ENCODE measurements at regions not wholly inside any gene's neighbourhood (a gene's known extent, or its start where the extent isn't known, plus 50 kb on each side); places are given as distances from the start of the nearest gene placed in this dataset.

DNA sequence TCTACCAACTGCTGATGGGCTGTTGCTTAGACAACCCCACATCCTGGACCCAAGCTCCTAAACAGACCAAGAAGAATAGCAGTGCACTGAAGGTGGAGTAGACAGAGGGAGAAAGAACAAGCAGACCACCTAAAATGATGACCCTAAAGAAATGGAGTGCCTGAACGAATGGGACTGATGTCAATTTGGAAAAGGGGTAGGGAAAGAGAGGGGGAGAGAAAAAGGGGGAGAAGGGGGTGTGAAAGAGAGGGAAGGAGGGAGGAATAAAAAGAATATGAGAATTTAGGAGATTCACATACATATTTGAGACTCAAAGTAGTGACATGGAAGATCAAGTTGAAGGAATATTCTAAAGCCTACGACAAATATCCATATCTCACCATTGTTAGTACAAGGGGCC is 144.4 kb upstream of the DUSP10 start:
- no peak for DNase-seq (ENCODE audit: low read depth, low spot score)
- no peak for TF ChIP-seq SUZ12 (IDR thresholded peaks at IDR 0.05; ENCODE audit: extremely low read depth, insufficient read depth, insufficient read length)
- TF ChIP-seq ZNF274 (IDR thresholded peaks at IDR 0.05; ENCODE audit: low read depth, low read length) = no peak
- no peak for TF ChIP-seq YY1 (IDR thresholded peaks at IDR 0.05; ENCODE audit: insufficient read depth, insufficient read length)
- peaks cover 3% of the 10 kb centered on the region for H3K4me1 ChIP-seq (ENCODE audit: insufficient read depth, insufficient read length)

DNA sequence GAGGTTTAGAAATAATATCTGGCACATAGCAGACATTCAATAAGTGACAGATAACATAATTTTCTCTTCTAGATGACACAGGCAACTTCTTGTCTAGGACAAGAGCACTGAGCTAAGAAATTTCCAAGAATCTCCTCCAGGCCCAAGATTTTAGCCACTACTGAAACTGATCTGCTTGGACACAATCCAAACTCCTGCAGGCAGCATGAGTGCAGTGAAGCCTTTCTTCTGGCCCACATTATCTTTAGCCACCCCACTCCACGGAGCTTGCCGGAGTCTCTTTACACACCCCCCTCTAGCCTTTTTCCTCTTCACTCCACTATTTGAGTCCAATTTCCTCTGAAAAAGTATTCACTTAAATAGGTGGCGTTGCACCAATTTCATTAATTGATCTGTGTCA is 142.9 kb upstream of the DUSP10 start:
- Histone ChIP-seq H3K27me3 (ENCODE audit: insufficient read depth, insufficient read length) (no peaks in the 10 kb centered on the region), H3K9me3 (ENCODE audit: insufficient read depth, low read length) (no peaks in the 10 kb centered on the region), H3K9ac (ENCODE audit: insufficient read length, low read depth) (no peak overlapping the region), H3K36me3 (ENCODE audit: insufficient read depth, insufficient read length, low read length) (no peaks in the 10 kb centered on the region), H3K4me1 (ENCODE audit: insufficient read depth, insufficient read length) (peaks cover 3% of the 10 kb centered on the region), H3K4me3 (ENCODE audit: insufficient read length, low read depth) (no peak overlapping the region)
- TF ChIP-seq ZNF274 (IDR thresholded peaks at IDR 0.05; ENCODE audit: low read depth, low read length) = no peak
- TF ChIP-seq SUZ12 (IDR thresholded peaks at IDR 0.05; ENCODE audit: extremely low read depth, insufficient read depth, insufficient read length) = no peak
- TF ChIP-seq YY1 (IDR thresholded peaks at IDR 0.05; ENCODE audit: insufficient read depth, insufficient read length) = no peak
- DNase-seq (ENCODE audit: low read depth, low spot score) = no peak

More for the DNA sequence above, 144.4 kb upstream of the DUSP10 start:
- no peak overlapping the region for H3K4me3 ChIP-seq (ENCODE audit: insufficient read length, low read depth)
- H3K9me3 ChIP-seq (ENCODE audit: insufficient read depth, low read length) = no peaks in the 10 kb centered on the region
- no peaks in the 10 kb centered on the region for H3K36me3 ChIP-seq (ENCODE audit: insufficient read depth, insufficient read length, low read length)
- no peak overlapping the region for H3K9ac ChIP-seq (ENCODE audit: insufficient read length, low read depth)
- no peaks in the 10 kb centered on the region for H3K27me3 ChIP-seq (ENCODE audit: insufficient read depth, insufficient read length)

DNA sequence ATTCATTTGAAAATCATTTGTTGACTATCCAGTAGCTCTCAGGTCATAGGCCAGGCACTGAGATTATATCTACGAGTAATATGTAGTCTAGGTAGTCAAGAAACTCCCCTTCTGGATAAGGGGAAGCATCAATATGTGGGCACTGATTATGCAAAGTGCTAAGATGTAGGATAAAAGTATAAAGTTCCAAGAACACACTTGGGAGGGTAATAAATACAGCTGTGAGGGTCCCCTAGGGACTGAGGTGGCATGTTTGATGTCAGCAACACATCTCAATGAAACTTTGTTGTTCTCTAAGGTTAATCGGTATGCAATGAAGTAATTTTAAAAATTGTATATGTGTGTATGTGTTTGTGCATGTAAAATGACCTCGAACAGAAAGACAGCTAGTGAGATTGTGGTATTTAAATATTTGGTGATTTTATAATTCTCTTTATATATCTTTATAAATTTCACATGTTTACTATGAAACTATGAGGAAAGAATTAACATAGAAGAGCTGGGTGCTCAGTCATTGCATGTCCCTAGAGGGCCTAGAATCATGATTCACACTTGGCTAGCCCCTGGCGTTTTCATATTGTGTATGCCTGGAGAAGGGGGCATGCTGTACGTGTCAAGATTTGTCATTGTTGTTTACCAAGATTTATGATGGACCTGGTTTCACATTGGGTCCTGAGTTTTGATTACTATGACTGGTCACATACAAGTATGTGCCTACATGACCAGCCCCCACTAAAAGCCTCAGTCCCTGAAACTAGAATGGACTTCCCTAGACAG is 140.1 kb upstream of the DUSP10 start:
- Histone ChIP-seq H3K27me3 (ENCODE audit: insufficient read depth, insufficient read length) (no peaks in the 10 kb centered on the region), H3K9ac (ENCODE audit: insufficient read length, low read depth) (no peak overlapping the region), H3K36me3 (ENCODE audit: insufficient read depth, insufficient read length, low read length) (no peaks in the 10 kb centered on the region), H3K9me3 (ENCODE audit: insufficient read depth, low read length) (no peaks in the 10 kb centered on the region), H3K4me3 (ENCODE audit: insufficient read length, low read depth) (no peak overlapping the region), H3K4me1 (ENCODE audit: insufficient read depth, insufficient read length) (peaks cover under 1% of the 10 kb centered on the region)
- no peak for DNase-seq (ENCODE audit: low read depth, low spot score)
- TF ChIP-seq YY1 (IDR thresholded peaks at IDR 0.05; ENCODE audit: insufficient read depth, insufficient read length) (no peak), ZNF274 (IDR thresholded peaks at IDR 0.05; ENCODE audit: low read depth, low read length) (no peak), SUZ12 (IDR thresholded peaks at IDR 0.05; ENCODE audit: extremely low read depth, insufficient read depth, insufficient read length) (no peak)

DNA sequence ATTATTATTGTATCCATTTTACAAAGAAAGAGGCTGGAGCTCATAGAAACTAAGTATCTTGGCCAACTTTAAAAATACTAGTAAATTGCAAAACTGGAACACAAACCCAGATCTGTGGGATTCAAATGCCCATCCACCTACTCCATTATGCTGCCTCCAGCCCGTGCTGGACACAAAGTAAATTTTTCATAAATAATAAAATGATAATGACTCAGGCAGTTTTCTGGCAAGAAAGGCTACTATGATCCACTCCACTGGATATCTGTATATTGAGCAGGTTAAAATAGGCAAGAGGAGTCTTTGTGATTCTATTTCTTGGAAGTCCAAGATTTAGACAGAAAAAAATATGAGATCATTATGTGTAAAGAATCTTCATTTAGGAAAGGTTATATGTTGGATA is 138.3 kb upstream of the DUSP10 start:
- TF ChIP-seq SUZ12 (IDR thresholded peaks at IDR 0.05; ENCODE audit: extremely low read depth, insufficient read depth, insufficient read length) = no peak
- no peak for TF ChIP-seq ZNF274 (IDR thresholded peaks at IDR 0.05; ENCODE audit: low read depth, low read length)
- no peak for TF ChIP-seq YY1 (IDR thresholded peaks at IDR 0.05; ENCODE audit: insufficient read depth, insufficient read length)
- H3K36me3 ChIP-seq (ENCODE audit: insufficient read depth, insufficient read length, low read length) = no peaks in the 10 kb centered on the region
- no peak overlapping the region for H3K9ac ChIP-seq (ENCODE audit: insufficient read length, low read depth)
- no peaks in the 10 kb centered on the region for H3K4me1 ChIP-seq (ENCODE audit: insufficient read depth, insufficient read length)
- no peak overlapping the region for H3K4me3 ChIP-seq (ENCODE audit: insufficient read length, low read depth)
- no peak for DNase-seq (ENCODE audit: low read depth, low spot score)
- no peaks in the 10 kb centered on the region for H3K9me3 ChIP-seq (ENCODE audit: insufficient read depth, low read length)
- H3K27me3 ChIP-seq (ENCODE audit: insufficient read depth, insufficient read length) = no peaks in the 10 kb centered on the region

DNA sequence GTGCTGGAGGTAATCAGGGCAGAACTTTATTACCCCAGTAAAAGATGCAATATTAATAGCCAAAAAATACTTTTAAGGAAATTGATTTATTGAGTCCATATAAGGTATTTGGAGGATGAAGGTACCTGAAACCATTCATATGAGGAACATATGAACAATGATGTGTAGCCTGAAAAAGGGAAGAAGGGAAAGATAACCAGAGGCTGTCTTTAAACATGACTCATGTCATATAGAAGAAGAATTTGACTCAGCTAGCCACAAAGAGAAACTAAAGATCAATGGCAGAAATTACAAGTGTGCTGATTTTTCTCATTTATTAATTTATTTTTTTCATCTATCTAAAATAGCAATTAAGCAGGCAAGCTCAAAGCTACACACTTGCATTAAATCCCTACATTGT is 136.2 kb upstream of the DUSP10 start:
- Histone ChIP-seq H3K4me1 (ENCODE audit: insufficient read depth, insufficient read length) (no peaks in the 10 kb centered on the region), H3K9me3 (ENCODE audit: insufficient read depth, low read length) (no peaks in the 10 kb centered on the region), H3K36me3 (ENCODE audit: insufficient read depth, insufficient read length, low read length) (no peaks in the 10 kb centered on the region), H3K4me3 (ENCODE audit: insufficient read length, low read depth) (no peak overlapping the region), H3K9ac (ENCODE audit: insufficient read length, low read depth) (no peak overlapping the region), H3K27me3 (ENCODE audit: insufficient read depth, insufficient read length) (no peaks in the 10 kb centered on the region)
- DNase-seq (ENCODE audit: low read depth, low spot score) = no peak
- no peak for TF ChIP-seq ZNF274 (IDR thresholded peaks at IDR 0.05; ENCODE audit: low read depth, low read length)
- no peak for TF ChIP-seq YY1 (IDR thresholded peaks at IDR 0.05; ENCODE audit: insufficient read depth, insufficient read length)
- TF ChIP-seq SUZ12 (IDR thresholded peaks at IDR 0.05; ENCODE audit: extremely low read depth, insufficient read depth, insufficient read length) = no peak

DNA sequence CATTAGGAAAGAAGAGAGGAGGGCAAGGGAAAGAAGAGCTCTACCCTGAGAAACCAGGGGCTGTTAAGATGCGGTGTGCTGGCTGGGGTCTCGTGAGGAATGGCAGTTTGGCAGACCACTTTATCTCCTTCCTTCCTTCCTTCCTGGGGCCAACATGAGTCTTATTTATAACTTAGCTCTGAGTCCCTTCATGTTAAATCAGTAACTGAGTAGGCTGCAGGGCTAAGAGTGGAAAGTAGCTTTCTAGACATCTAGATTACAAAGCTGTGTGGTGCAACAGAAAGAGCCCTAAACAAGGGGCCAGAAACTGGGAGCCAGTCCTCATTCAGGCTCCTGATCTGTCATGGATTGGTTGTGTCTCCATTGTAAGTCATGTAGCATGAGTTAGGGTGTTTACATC is 135.4 kb upstream of the DUSP10 start:
- no peaks in the 10 kb centered on the region for H3K4me1 ChIP-seq (ENCODE audit: insufficient read depth, insufficient read length)
- TF ChIP-seq YY1 (IDR thresholded peaks at IDR 0.05; ENCODE audit: insufficient read depth, insufficient read length) = no peak
- no peak for TF ChIP-seq SUZ12 (IDR thresholded peaks at IDR 0.05; ENCODE audit: extremely low read depth, insufficient read depth, insufficient read length)
- no peak for TF ChIP-seq ZNF274 (IDR thresholded peaks at IDR 0.05; ENCODE audit: low read depth, low read length)
- DNase-seq (ENCODE audit: low read depth, low spot score) = no peak
- H3K4me3 ChIP-seq (ENCODE audit: insufficient read length, low read depth) = no peak overlapping the region
- no peaks in the 10 kb centered on the region for H3K27me3 ChIP-seq (ENCODE audit: insufficient read depth, insufficient read length)
- H3K9me3 ChIP-seq (ENCODE audit: insufficient read depth, low read length) = no peaks in the 10 kb centered on the region
- no peak overlapping the region for H3K9ac ChIP-seq (ENCODE audit: insufficient read length, low read depth)
- H3K36me3 ChIP-seq (ENCODE audit: insufficient read depth, insufficient read length, low read length) = no peaks in the 10 kb centered on the region

DNA sequence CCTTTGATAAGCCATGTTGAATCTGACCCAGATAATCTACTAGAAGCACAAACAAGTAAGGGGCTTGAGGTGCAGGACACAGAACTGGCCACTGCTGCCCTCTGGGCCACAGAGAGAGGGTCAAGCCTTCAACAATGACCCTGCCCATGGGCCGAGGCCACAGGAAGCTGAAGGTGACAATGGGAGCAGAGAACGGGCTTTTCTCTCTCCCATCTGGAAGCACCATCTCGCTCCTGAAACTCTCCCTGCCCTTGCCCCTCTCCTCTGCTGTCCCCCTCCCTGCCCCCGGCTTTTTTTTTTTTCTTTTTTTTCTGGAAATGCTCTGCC is 133.1 kb upstream of the DUSP10 start:
- Histone ChIP-seq H3K36me3 (ENCODE audit: insufficient read depth, insufficient read length, low read length) (no peaks in the 10 kb centered on the region), H3K4me1 (ENCODE audit: insufficient read depth, insufficient read length) (no peaks in the 10 kb centered on the region), H3K9me3 (ENCODE audit: insufficient read depth, low read length) (no peaks in the 10 kb centered on the region), H3K4me3 (ENCODE audit: insufficient read length, low read depth) (no peak overlapping the region), H3K9ac (ENCODE audit: insufficient read length, low read depth) (no peak overlapping the region), H3K27me3 (ENCODE audit: insufficient read depth, insufficient read length) (no peaks in the 10 kb centered on the region)
- DNase-seq (ENCODE audit: low read depth, low spot score) = no peak
- no peak for TF ChIP-seq SUZ12 (IDR thresholded peaks at IDR 0.05; ENCODE audit: extremely low read depth, insufficient read depth, insufficient read length)
- no peak for TF ChIP-seq ZNF274 (IDR thresholded peaks at IDR 0.05; ENCODE audit: low read depth, low read length)
- no peak for TF ChIP-seq YY1 (IDR thresholded peaks at IDR 0.05; ENCODE audit: insufficient read depth, insufficient read length)

All from NT2/D1 (cell line).